ENCODE measurements at regions not wholly inside any gene's neighbourhood (a gene's known extent, or its start where the extent isn't known, plus 50 kb on each side); places are given as distances from the start of the nearest gene placed in this dataset.

- no peak overlapping the region for H3K9ac ChIP-seq (ENCODE audit: low read depth, low read length)
- no peaks in the 10 kb centered on the region for H3K36me3 ChIP-seq (ENCODE audit: control insufficient read depth, insufficient read depth, low read length)
- no peaks in the 10 kb centered on the region for H3K27me3 ChIP-seq (ENCODE audit: control insufficient read depth, insufficient read depth, low read length)
- H3K4me3 ChIP-seq (ENCODE audit: low read depth, low read length), result no peak overlapping the region
- no peaks in the 10 kb centered on the region for H3K9me3 ChIP-seq (ENCODE audit: control insufficient read depth, insufficient read depth, low read length)
- no peaks in the 10 kb centered on the region for H3K4me1 ChIP-seq (ENCODE audit: control insufficient read depth, insufficient read depth, low read length)
Observed at GRCh38 chr2:122863532-122863931, 1108.1 kb downstream of the TSN start.

- no peak overlapping the region for H3K9ac ChIP-seq (ENCODE audit: low read depth, low read length)
- H3K9me3 ChIP-seq (ENCODE audit: control insufficient read depth, insufficient read depth, low read length), result no peaks in the 10 kb centered on the region
- no peaks in the 10 kb centered on the region for H3K27me3 ChIP-seq (ENCODE audit: control insufficient read depth, insufficient read depth, low read length)
- no peaks in the 10 kb centered on the region for H3K36me3 ChIP-seq (ENCODE audit: control insufficient read depth, insufficient read depth, low read length)
- H3K4me3 ChIP-seq (ENCODE audit: low read depth, low read length), result no peak overlapping the region
- no peaks in the 10 kb centered on the region for H3K4me1 ChIP-seq (ENCODE audit: control insufficient read depth, insufficient read depth, low read length)
Observed at GRCh38 chr2:122864728-122865127, 1109.3 kb downstream of the TSN start.

- no peaks in the 10 kb centered on the region for H3K4me1 ChIP-seq (ENCODE audit: control insufficient read depth, insufficient read depth, low read length)
- no peaks in the 10 kb centered on the region for H3K9me3 ChIP-seq (ENCODE audit: control insufficient read depth, insufficient read depth, low read length)
- no peaks in the 10 kb centered on the region for H3K27me3 ChIP-seq (ENCODE audit: control insufficient read depth, insufficient read depth, low read length)
- H3K9ac ChIP-seq (ENCODE audit: low read depth, low read length), result no peak overlapping the region
- no peak overlapping the region for H3K4me3 ChIP-seq (ENCODE audit: low read depth, low read length)
- no peaks in the 10 kb centered on the region for H3K36me3 ChIP-seq (ENCODE audit: control insufficient read depth, insufficient read depth, low read length)
Observed at GRCh38 chr2:122866095-122866494, 1110.6 kb downstream of the TSN start.

- Histone ChIP-seq H3K4me3 (ENCODE audit: low read depth, low read length) (no peak overlapping the region), H3K4me1 (ENCODE audit: control insufficient read depth, insufficient read depth, low read length) (no peaks in the 10 kb centered on the region), H3K9ac (ENCODE audit: low read depth, low read length) (no peak overlapping the region), H3K27me3 (ENCODE audit: control insufficient read depth, insufficient read depth, low read length) (no peaks in the 10 kb centered on the region), H3K36me3 (ENCODE audit: control insufficient read depth, insufficient read depth, low read length) (no peaks in the 10 kb centered on the region), H3K9me3 (ENCODE audit: control insufficient read depth, insufficient read depth, low read length) (no peaks in the 10 kb centered on the region)
Observed at GRCh38 chr2:122867941-122868340, 1112.5 kb downstream of the TSN start.

GRCh38 chr2:122868646-122869275 is 1113.3 kb downstream of the TSN start:
- no peaks in the 10 kb centered on the region for H3K27me3 ChIP-seq (ENCODE audit: control insufficient read depth, insufficient read depth, low read length)
- no peak overlapping the region for H3K4me3 ChIP-seq (ENCODE audit: low read depth, low read length)
- no peaks in the 10 kb centered on the region for H3K9me3 ChIP-seq (ENCODE audit: control insufficient read depth, insufficient read depth, low read length)
- H3K4me1 ChIP-seq (ENCODE audit: control insufficient read depth, insufficient read depth, low read length), result no peaks in the 10 kb centered on the region
- no peak overlapping the region for H3K9ac ChIP-seq (ENCODE audit: low read depth, low read length)
- no peaks in the 10 kb centered on the region for H3K36me3 ChIP-seq (ENCODE audit: control insufficient read depth, insufficient read depth, low read length)

- H3K9me3 ChIP-seq (ENCODE audit: control insufficient read depth, insufficient read depth, low read length), result no peaks in the 10 kb centered on the region
- no peak overlapping the region for H3K9ac ChIP-seq (ENCODE audit: low read depth, low read length)
- H3K4me3 ChIP-seq (ENCODE audit: low read depth, low read length), result no peak overlapping the region
- H3K36me3 ChIP-seq (ENCODE audit: control insufficient read depth, insufficient read depth, low read length), result no peaks in the 10 kb centered on the region
- H3K27me3 ChIP-seq (ENCODE audit: control insufficient read depth, insufficient read depth, low read length), result no peaks in the 10 kb centered on the region
- H3K4me1 ChIP-seq (ENCODE audit: control insufficient read depth, insufficient read depth, low read length), result no peaks in the 10 kb centered on the region
Observed at GRCh38 chr2:122873951-122874350, 1118.5 kb downstream of the TSN start.

GRCh38 chr2:122875091-122875865 is 1119.8 kb downstream of the TSN start:
- no peaks in the 10 kb centered on the region for H3K9me3 ChIP-seq (ENCODE audit: control insufficient read depth, insufficient read depth, low read length)
- H3K27me3 ChIP-seq (ENCODE audit: control insufficient read depth, insufficient read depth, low read length), result no peaks in the 10 kb centered on the region
- H3K4me3 ChIP-seq (ENCODE audit: low read depth, low read length), result no peak overlapping the region
- no peaks in the 10 kb centered on the region for H3K36me3 ChIP-seq (ENCODE audit: control insufficient read depth, insufficient read depth, low read length)
- no peaks in the 10 kb centered on the region for H3K4me1 ChIP-seq (ENCODE audit: control insufficient read depth, insufficient read depth, low read length)
- no peak overlapping the region for H3K9ac ChIP-seq (ENCODE audit: low read depth, low read length)

- no peaks in the 10 kb centered on the region for H3K4me1 ChIP-seq (ENCODE audit: control insufficient read depth, insufficient read depth, low read length)
Observed at GRCh38 chr2:122883849-122884248, 1128.4 kb downstream of the TSN start.

GRCh38 chr2:122884889-122885288 is 1129.4 kb downstream of the TSN start:
- no peaks in the 10 kb centered on the region for H3K27me3 ChIP-seq (ENCODE audit: control insufficient read depth, insufficient read depth, low read length)
- no peak overlapping the region for H3K9ac ChIP-seq (ENCODE audit: low read depth, low read length)
- no peak overlapping the region for H3K4me3 ChIP-seq (ENCODE audit: low read depth, low read length)
- H3K9me3 ChIP-seq (ENCODE audit: control insufficient read depth, insufficient read depth, low read length), result no peaks in the 10 kb centered on the region
- H3K4me1 ChIP-seq (ENCODE audit: control insufficient read depth, insufficient read depth, low read length), result no peaks in the 10 kb centered on the region
- no peaks in the 10 kb centered on the region for H3K36me3 ChIP-seq (ENCODE audit: control insufficient read depth, insufficient read depth, low read length)

More at GRCh38 chr2:122883849-122884248, 1128.4 kb downstream of the TSN start:
- Histone ChIP-seq H3K9me3 (ENCODE audit: control insufficient read depth, insufficient read depth, low read length) (no peaks in the 10 kb centered on the region), H3K4me3 (ENCODE audit: low read depth, low read length) (no peak overlapping the region), H3K36me3 (ENCODE audit: control insufficient read depth, insufficient read depth, low read length) (no peaks in the 10 kb centered on the region), H3K9ac (ENCODE audit: low read depth, low read length) (no peak overlapping the region), H3K27me3 (ENCODE audit: control insufficient read depth, insufficient read depth, low read length) (no peaks in the 10 kb centered on the region)

GRCh38 chr2:122885436-122885835 is 1130.0 kb downstream of the TSN start:
- no peaks in the 10 kb centered on the region for H3K9me3 ChIP-seq (ENCODE audit: control insufficient read depth, insufficient read depth, low read length)
- no peak overlapping the region for H3K9ac ChIP-seq (ENCODE audit: low read depth, low read length)
- no peaks in the 10 kb centered on the region for H3K4me1 ChIP-seq (ENCODE audit: control insufficient read depth, insufficient read depth, low read length)
- H3K27me3 ChIP-seq (ENCODE audit: control insufficient read depth, insufficient read depth, low read length), result no peaks in the 10 kb centered on the region
- no peaks in the 10 kb centered on the region for H3K36me3 ChIP-seq (ENCODE audit: control insufficient read depth, insufficient read depth, low read length)
- no peak overlapping the region for H3K4me3 ChIP-seq (ENCODE audit: low read depth, low read length)

- Histone ChIP-seq H3K9me3 (ENCODE audit: control insufficient read depth, insufficient read depth, low read length) (no peaks in the 10 kb centered on the region), H3K27me3 (ENCODE audit: control insufficient read depth, insufficient read depth, low read length) (no peaks in the 10 kb centered on the region), H3K9ac (ENCODE audit: low read depth, low read length) (no peak overlapping the region), H3K36me3 (ENCODE audit: control insufficient read depth, insufficient read depth, low read length) (no peaks in the 10 kb centered on the region), H3K4me1 (ENCODE audit: control insufficient read depth, insufficient read depth, low read length) (no peaks in the 10 kb centered on the region), H3K4me3 (ENCODE audit: low read depth, low read length) (no peak overlapping the region)
Observed at GRCh38 chr2:122886479-122887145, 1131.2 kb downstream of the TSN start.

- Histone ChIP-seq H3K36me3 (ENCODE audit: control insufficient read depth, insufficient read depth, low read length) (no peaks in the 10 kb centered on the region), H3K9me3 (ENCODE audit: control insufficient read depth, insufficient read depth, low read length) (no peaks in the 10 kb centered on the region), H3K9ac (ENCODE audit: low read depth, low read length) (no peak overlapping the region), H3K4me3 (ENCODE audit: low read depth, low read length) (no peak overlapping the region), H3K4me1 (ENCODE audit: control insufficient read depth, insufficient read depth, low read length) (no peaks in the 10 kb centered on the region), H3K27me3 (ENCODE audit: control insufficient read depth, insufficient read depth, low read length) (no peaks in the 10 kb centered on the region)
Observed at GRCh38 chr2:122899614-122900013, 1125.5 kb upstream of the CNTNAP5 start.

Data from iPS-15b (cell line).